ENCODE measurements at regions not wholly inside any gene's neighbourhood (a gene's known extent, or its start where the extent isn't known, plus 50 kb on each side); places are given as distances from the start of the nearest gene placed in this dataset.

GRCh38 chr16:52035436-52035835 is 511.5 kb downstream of the TOX3 start:
- Histone ChIP-seq H3K4me1 (ENCODE audit: insufficient read depth, low read length) (no peaks in the 10 kb centered on the region), H3K79me2 (ENCODE audit: insufficient read depth, low read length) (no peaks in the 10 kb centered on the region), H3K27me3 (ENCODE audit: insufficient read depth, low read length) (no peaks in the 10 kb centered on the region), H3K9me3 (ENCODE audit: low read depth, low read length) (no peaks in the 10 kb centered on the region), H3K4me3 (ENCODE audit: insufficient read depth, low read length) (no peak overlapping the region), H2AFZ (ENCODE audit: low read length) (no peak overlapping the region), H3K4me2 (ENCODE audit: insufficient read depth, low read length) (no peak overlapping the region), H3K27ac (ENCODE audit: low read depth, low read length) (no peak overlapping the region), H3K36me3 (ENCODE audit: insufficient read depth, low read length) (no peaks in the 10 kb centered on the region), H4K20me1 (ENCODE audit: insufficient read depth, low read length) (no peaks in the 10 kb centered on the region)
- DNase-seq (ENCODE audit: insufficient read length, low spot score, missing footprints) = no peak
- TF ChIP-seq CTCF (IDR thresholded peaks at IDR 0.05; ENCODE audit: extremely low read depth, low read depth, low read length) = no peak

- no peak for DNase-seq (ENCODE audit: insufficient read length, low spot score, missing footprints)
- H3K9me3 ChIP-seq (ENCODE audit: low read depth, low read length) = no peaks in the 10 kb centered on the region
These were observed 512.1 kb downstream of the TOX3 start for GRCh38 chr16:52034830-52035229.

GRCh38 chr16:52033992-52034391 is 513.0 kb downstream of the TOX3 start:
- H4K20me1 ChIP-seq (ENCODE audit: insufficient read depth, low read length) = no peaks in the 10 kb centered on the region
- no peaks in the 10 kb centered on the region for H3K9me3 ChIP-seq (ENCODE audit: low read depth, low read length)
- no peaks in the 10 kb centered on the region for H3K4me1 ChIP-seq (ENCODE audit: insufficient read depth, low read length)
- H3K27me3 ChIP-seq (ENCODE audit: insufficient read depth, low read length) = no peaks in the 10 kb centered on the region
- H3K4me2 ChIP-seq (ENCODE audit: insufficient read depth, low read length) = no peak overlapping the region
- no peak overlapping the region for H3K4me3 ChIP-seq (ENCODE audit: insufficient read depth, low read length)
- no peak for TF ChIP-seq CTCF (IDR thresholded peaks at IDR 0.05; ENCODE audit: extremely low read depth, low read depth, low read length)
- DNase-seq (ENCODE audit: insufficient read length, low spot score, missing footprints) = no peak
- H2AFZ ChIP-seq (ENCODE audit: low read length) = no peak overlapping the region
- no peak overlapping the region for H3K27ac ChIP-seq (ENCODE audit: low read depth, low read length)
- no peaks in the 10 kb centered on the region for H3K36me3 ChIP-seq (ENCODE audit: insufficient read depth, low read length)
- H3K79me2 ChIP-seq (ENCODE audit: insufficient read depth, low read length) = no peaks in the 10 kb centered on the region

More at GRCh38 chr16:52034830-52035229, 512.1 kb downstream of the TOX3 start:
- H3K27ac ChIP-seq (ENCODE audit: low read depth, low read length) = no peak overlapping the region
- no peak for TF ChIP-seq CTCF (IDR thresholded peaks at IDR 0.05; ENCODE audit: extremely low read depth, low read depth, low read length)
- H3K79me2 ChIP-seq (ENCODE audit: insufficient read depth, low read length) = no peaks in the 10 kb centered on the region
- no peaks in the 10 kb centered on the region for H4K20me1 ChIP-seq (ENCODE audit: insufficient read depth, low read length)
- no peaks in the 10 kb centered on the region for H3K36me3 ChIP-seq (ENCODE audit: insufficient read depth, low read length)
- H3K4me3 ChIP-seq (ENCODE audit: insufficient read depth, low read length) = no peak overlapping the region
- H3K4me1 ChIP-seq (ENCODE audit: insufficient read depth, low read length) = no peaks in the 10 kb centered on the region
- no peak overlapping the region for H3K4me2 ChIP-seq (ENCODE audit: insufficient read depth, low read length)
- H3K27me3 ChIP-seq (ENCODE audit: insufficient read depth, low read length) = no peaks in the 10 kb centered on the region
- H2AFZ ChIP-seq (ENCODE audit: low read length) = no peak overlapping the region

GRCh38 chr16:52022980-52023379 is 524.0 kb downstream of the TOX3 start:
- Histone ChIP-seq H3K27me3 (ENCODE audit: insufficient read depth, low read length) (no peaks in the 10 kb centered on the region), H3K36me3 (ENCODE audit: insufficient read depth, low read length) (no peaks in the 10 kb centered on the region), H3K4me2 (ENCODE audit: insufficient read depth, low read length) (no peak overlapping the region), H2AFZ (ENCODE audit: low read length) (no peak overlapping the region), H3K79me2 (ENCODE audit: insufficient read depth, low read length) (no peaks in the 10 kb centered on the region), H3K4me1 (ENCODE audit: insufficient read depth, low read length) (no peaks in the 10 kb centered on the region), H3K9me3 (ENCODE audit: low read depth, low read length) (no peaks in the 10 kb centered on the region), H3K4me3 (ENCODE audit: insufficient read depth, low read length) (no peak overlapping the region), H3K27ac (ENCODE audit: low read depth, low read length) (no peak overlapping the region), H4K20me1 (ENCODE audit: insufficient read depth, low read length) (no peaks in the 10 kb centered on the region)
- DNase-seq (ENCODE audit: insufficient read length, low spot score, missing footprints) = no peak
- TF ChIP-seq CTCF (IDR thresholded peaks at IDR 0.05; ENCODE audit: extremely low read depth, low read depth, low read length) = no peak
